ENCODE measurements at regions not wholly inside any gene's neighbourhood (a gene's known extent, or its start where the extent isn't known, plus 50 kb on each side); places are given as distances from the start of the nearest gene placed in this dataset.

DNA sequence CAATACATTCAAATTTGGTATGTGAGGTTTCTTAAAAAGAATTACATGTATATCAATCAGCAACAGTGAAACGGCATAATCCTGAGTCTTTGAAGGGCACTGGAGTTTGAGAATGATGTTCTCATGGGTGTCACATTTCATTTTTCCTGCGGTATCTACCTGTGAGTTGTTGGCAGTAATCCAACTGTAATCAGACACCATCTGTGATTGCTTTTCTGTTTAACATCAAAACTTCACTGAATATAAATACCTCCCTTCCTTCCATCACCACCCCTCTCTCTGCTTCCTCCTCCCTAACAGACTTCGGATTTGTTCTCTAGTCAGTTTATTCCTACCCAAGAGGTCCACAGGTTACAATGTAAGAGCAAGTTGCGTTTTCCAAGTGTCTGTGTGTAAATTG, 275.2 kb upstream of the PCSK5 start:
- DNase-seq (ENCODE audit: low spot score), result no peak

DNA sequence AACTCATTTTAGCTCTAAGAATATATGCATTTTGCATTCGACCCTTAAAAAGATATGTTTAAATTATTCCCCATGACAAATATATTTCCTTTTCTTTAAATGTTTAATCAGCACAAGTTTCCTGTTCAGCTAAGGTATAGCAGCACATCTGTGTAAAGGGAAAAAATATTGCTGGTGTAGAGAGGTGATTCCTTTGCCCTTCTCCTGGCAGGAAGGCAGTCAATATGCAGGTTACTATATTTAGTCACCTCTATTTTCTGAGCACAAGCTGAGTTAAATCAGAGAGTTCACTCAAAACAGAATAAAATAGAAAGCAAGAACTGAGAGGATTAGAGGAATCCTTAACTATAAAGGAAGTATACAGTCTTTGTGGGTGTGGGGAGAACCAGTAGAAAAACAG, 274.4 kb upstream of the PCSK5 start:
- DNase-seq (ENCODE audit: low spot score), result no peak

DNA sequence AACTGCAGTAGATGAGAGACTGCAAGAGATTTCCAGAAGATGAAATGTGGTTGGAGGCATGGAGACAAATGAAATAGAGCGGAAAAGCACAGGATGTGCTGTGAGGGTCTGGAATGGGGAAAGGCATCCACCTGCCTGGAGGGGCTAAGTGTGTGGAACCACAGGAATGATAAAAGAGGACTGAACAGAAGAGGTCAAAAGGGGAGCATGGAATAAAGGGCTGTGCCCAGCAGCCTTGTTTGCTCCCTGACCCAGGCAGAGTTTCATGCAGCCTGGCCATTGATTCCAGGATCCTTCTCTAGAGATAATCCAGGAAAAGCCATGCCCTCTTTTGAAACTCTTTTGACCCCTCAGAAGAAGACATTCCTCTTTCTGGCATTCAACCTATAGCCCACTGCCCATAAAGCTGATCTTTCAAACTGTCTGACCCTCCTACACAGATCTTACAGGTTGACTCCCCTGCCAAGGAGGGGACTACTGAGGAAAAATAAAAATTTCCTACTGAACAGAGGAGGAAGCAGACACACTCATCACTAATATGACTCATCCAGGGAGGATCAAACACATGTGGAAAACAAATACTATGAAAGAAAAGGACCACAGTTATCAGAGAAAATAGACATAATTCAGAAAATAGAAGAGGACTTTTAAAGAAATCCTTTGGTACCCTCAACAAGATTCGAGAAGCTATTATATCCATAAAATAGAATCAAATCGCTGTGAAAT, 273.5 kb upstream of the PCSK5 start:
- no peak for DNase-seq (ENCODE audit: low spot score)

DNA sequence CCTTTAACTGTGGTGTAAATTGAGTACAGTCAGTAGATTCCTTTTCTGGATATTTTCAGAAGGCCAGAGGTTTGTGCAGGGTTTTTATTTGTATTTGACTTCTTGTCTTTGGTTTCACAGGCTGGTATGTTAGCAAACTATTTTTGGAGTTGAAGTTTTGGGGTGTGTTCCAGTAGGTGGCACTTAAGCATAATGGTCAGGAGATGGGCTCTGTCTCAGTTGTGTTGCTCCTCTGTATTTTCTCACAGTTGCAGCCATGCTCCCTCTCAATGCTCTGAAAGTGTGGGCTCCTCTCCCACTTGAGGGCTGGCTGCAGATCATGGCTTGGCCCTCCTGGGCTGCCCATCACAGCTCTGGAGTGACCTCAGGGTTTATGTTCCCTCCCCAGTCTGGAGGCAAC, 267.0 kb upstream of the PCSK5 start:
- no peak for DNase-seq (ENCODE audit: low spot score)

DNA sequence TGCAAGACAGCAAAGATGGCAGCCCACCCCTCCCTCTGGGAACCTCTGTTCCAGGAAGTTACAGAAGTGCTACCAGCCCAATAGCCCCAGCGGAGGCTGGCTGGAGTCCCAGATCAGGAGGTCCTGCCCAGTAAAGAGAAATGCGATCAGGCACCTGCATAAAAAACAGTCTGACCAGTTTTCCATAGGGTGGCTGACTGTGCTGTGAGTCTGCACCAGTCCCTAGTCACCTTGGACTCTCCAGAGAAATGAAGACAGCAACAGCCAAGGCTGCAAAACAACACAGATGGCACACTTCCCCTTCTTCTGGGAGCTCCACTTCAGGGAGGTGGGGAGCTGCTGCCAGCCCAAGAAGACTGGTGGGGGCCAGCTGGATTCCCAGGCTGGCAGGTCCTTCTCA, 265.5 kb upstream of the PCSK5 start:
- no peak for DNase-seq (ENCODE audit: low spot score)

DNA sequence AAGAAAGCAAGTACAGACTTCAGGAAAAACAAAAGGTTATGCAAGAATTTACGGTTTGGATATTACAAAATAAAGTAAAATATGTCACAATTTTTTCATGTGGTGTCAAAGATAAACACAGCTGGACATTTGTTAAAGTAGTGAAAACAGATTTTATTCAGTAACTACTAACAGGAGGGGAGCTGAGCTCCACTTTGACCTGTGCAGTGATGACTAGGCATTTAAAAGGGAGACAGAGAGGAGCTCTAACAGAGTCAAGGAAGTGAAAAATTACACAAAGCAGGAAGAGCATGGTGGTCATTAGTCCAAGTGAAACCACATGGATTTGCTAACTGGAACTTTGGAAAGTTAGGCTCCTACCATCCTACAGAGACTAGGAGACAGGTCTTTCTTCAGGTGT, 263.6 kb upstream of the PCSK5 start:
- DNase-seq (ENCODE audit: low spot score), result no peak

DNA sequence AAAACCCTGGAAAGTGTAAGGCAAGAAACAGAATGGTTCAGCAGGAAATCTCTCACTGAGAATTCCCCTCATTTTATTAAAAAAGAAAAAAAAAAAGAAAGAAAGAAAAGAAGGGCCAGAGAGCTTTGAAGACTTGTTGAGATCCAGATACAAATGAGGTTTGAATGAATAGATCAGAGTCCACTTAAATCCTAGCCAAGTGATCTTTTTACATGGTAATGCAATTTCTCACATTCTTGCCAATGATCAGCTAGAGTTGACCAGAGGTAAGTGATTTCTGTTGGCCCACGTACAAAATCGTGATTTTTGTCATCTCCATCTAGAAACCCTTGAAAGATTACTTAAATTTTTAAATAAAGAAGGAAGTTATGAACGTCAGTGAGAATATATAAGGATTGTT, 261.5 kb upstream of the PCSK5 start:
- no peak for DNase-seq (ENCODE audit: low spot score)

DNA sequence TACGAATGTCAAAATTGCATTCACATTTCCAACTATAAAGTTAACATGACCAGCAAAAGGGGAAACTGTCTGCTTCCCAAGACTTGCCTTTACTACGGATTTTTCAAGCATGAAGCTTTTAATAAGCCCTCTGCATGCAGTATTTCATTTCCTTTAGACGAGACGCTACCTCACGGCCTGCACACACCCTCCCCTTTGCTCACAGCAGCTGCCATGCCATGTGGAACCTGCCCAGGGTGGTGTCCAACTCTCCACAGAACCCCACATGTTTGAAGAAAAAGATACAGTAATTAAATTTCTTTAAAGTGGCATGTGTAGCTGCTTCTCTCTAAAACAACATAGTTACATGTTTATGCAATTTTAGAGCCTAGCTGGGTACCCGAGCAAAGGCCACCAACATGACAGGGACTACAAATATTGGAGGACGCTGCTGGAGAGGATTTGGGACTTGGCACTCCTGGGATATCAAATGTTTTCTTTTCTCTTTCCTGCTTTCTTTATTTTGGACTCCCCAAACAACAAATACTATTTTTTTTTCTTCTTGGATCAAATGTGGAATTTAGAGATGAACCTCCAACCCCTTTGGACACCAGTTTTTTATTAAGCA, 256.9 kb upstream of the PCSK5 start:
- DNase-seq (ENCODE audit: low spot score), result no peak

DNA sequence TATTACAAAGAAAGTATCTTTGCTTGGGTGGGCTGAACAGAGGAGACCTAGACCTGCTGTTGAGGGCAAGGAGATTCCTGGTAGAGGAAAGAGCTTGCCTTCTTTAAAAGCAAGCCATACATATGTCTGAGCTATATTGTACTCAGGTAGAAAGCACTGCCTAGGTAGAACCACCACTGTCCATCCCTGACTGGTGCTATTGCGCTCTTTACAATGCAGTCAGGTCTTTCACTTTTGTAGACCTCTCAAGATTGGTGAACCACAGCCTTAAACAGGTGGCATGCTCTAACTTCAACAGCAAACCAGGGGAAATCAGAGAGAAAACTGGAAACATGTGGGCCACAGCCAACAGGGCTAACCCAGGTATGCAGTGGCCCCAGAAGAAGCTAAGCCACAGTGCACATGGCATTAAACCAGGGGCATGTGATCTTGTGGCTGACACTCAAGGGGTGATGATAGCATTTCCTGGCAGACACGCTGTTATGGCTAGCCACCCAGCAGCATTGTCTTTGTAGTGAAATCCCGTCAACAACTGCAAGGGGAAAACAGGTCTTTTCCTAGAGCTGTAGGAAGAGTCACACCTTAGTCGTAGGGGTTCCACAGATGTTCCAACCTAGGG, 253.9 kb upstream of the PCSK5 start:
- no peak for DNase-seq (ENCODE audit: low spot score)

DNA sequence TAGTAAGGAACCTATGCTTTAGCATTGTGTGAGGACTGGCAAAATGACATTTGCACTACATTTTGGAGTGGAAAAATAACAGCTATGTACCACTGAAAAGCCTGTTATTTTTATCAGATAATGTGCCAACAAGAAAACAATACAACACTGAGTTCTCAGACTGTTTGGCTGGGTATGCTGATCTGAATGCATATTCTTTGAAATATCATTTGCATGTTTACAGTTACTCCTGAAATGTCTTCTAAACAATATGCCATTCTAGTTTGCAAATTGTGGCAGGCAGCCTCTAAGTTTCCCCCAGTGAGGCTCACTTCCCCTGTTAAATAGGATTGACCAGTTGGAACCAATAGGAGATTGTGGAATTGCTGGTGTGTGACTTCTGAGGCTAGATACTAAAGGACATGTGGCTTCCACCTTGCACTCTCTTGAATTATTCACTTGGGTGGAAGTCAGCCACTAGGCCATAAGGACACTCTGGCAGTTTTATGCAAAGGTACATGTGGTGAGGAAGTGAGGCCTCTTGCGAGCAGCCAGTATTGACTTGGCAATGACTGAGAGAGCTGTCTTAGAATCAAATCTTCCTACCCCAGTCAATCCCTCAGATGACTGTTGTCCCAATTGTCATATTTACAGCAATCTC, 250.4 kb upstream of the PCSK5 start:
- no peak for DNase-seq (ENCODE audit: low spot score)

DNA sequence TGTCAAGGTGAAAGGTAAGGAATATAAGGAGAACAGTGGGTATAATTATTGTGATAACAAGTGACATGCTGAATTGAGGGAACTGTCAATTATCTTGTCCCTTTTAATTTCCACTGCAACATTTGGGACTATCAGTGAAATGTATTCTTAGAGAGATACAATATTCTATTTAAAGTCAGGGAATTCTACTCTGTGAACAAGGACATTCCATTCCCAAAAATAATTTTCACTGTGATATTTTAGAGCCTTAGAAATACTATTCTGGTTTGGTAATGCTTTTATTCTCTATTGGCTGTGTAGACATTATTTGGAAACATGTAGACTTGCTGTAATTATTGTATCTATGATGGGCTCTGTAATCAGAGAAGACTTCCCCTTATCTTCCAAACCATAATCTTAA, 248.0 kb upstream of the PCSK5 start:
- DNase-seq (ENCODE audit: low spot score), result no peak

DNA sequence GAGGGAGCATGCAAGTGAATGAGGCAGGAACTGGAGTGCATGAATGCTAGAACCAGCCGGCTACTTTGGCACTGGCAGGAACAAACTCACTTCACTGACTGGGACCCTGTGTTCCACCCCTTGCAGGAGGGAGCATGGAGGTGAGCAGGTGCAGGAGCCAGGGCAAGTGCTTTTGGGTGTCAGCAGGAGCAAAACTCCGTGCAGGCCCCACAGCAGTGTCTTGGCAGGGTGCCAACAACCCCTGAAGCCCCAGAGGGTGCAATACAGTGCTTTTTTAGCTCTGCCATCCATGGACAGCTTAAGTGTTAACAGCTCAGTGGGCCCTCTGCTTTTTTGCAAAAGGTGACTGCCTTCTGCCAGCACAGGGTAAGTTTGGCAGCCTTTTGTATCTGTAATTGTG, 245.8 kb upstream of the PCSK5 start:
- DNase-seq (ENCODE audit: low spot score), result no peak

DNA sequence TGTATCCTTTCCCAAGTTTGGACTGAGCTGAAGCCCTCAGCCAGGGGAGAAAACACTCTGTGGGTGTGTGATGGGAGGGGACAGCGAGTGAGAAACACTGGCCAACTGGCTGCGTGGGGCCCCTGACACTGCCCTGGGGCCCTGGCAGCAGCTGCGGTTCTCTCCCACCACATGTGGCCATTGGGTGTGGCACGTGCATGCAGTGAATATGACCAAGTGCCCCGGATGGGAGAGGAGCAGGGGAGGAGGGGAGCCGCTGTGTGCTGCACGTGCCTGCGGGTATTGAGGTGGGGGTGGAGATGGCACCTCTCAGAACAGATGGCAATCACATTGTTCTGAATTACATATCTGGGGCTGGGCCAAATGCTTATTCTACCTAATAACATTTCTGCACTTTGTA, 242.4 kb upstream of the PCSK5 start:
- no peak for DNase-seq (ENCODE audit: low spot score)

DNA sequence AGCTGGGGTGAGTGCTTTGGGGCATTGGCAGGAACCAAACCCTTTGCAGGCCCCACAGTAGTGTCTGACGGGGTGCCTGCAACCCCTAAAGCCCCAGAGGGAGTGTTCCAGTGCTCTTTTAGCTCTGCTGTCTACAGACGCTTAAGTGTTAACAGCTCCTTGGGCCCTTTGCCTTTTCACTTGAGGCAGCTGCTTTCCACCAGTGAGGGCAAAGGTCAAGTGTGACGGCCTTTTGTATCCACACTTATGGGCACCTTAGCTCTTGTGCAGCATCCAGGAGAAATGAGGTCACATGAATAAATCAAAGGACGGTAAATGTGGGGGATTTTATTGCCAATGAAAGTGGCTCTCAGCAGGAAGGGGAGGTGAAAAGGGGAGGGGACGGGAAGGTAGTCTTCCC, 241.4 kb upstream of the PCSK5 start:
- no peak for DNase-seq (ENCODE audit: low spot score)

DNA sequence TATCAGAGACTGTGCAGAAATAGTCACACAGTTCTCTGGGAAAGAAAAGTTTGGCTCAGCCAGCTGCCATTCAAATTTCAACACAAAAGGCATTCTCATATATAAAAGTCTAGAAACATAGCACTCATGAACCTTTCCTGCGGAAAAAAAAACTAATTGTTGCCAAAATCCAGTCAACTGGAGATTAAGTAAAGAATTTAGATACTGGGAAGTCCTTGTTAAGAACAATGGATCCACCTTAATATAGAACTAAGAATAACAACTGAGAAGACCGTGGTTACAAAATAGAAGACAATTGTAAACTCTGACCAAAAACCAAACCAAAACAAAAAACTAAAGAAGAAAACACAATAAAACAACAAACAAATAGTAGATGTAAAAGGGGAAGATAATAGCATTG, 238.8 kb upstream of the PCSK5 start:
- no peak for DNase-seq (ENCODE audit: low spot score)

DNA sequence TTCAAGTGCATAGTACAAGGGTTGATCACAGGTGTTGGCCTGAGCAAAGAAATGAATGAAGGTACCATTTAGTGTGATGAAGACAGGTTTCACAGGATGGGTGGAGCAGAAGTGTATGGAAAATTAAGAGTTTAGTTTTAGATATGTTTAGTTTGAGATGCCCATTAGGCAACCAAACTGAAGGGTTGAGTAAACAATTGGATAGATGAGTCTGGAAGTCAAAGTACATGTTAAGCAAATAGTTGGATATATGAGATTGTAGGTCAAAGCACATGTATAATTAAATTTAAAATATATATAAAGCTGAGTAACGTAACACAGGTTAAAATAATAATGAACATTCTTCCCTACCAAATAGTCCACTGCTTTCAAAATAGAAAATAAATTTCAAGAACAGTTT, 237.1 kb upstream of the PCSK5 start:
- no peak for DNase-seq (ENCODE audit: low spot score)

DNA sequence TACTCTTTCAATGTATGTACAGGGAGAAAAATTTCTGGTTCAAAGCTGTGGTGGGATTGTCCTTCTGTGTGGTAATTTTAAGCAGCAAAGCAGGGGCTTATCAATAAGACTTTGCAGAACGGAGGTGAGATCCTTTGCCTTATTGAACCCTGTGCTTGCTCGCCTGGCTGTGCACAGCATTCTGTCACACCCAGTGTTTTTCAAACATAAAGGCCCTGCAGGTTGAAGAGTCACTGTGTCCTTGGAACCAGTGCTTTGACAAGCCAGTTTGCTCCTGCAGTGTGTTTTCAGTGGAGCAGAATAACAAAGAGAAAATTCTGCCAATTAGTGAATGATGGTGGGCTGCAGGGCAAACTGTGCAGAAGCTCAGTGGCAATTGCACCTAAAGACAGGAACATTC, 236.7 kb upstream of the PCSK5 start:
- DNase-seq (ENCODE audit: low spot score), result no peak

DNA sequence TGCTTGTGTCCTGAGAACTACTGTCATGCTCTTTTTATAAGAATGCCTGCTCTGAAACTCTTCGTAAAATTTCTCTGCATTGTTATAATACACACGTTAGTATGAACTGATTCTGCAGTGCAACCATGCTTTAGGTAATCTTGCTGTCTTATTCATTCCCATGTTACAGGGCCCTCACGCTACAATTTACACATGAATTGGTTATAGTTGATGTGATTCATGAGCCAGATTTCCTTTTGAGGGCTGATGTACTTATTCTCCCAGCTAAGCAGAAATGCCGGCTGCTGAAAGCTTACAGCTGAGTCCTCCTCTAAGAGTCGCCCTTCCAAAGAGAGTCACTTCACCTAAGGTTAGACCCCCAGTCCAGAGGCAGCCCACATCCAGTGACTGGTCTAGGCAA, 233.5 kb upstream of the PCSK5 start:
- DNase-seq (ENCODE audit: low spot score), result no peak

DNA sequence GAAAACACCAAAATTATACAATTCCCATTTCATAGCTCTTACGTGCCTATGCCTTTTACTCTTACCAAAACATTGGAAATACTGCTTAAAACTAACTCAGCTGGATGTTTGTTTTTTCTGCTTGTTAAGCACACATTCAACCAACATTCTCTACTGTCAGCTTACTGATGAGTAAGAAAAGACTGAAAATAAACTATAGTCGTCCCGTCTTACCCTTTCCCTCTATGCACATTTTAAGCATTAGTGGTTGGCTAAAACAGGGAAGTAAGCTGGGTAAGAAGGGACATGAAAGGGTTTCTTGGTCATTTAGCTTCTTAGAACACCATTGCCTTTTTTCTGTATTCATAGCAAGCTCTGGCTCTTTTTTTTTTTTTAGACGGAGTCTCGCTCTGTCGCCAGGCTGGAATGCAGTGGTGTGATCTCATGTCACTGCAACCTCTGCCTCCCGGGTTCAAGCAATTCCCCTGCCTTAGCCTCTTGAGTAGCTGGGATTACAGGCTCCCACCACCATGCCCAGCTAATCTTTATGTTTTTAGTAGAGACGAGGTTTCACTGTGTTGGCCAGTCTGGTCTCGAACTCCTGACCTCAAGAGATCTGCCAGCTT, 232.1 kb upstream of the PCSK5 start:
- DNase-seq (ENCODE audit: low spot score), result no peak

DNA sequence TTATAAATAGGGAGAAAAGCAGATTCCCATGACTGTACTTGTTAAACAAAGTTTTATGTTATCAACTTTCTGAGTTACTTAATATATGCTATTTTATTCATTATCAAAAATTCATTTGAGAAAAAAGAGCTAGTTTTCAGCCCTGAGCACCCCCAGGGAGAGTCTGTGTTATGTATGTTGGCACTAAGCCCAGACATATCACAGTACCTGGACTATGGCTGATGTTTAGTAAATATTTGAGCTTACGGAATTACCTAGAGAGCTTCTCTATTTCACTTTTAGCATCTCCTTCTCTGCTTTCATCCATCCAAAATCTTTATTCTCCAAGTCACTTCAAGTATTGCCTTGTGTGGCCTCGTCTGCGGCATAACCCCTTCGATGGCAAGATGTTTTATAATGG, 225.9 kb upstream of the PCSK5 start:
- no peak for DNase-seq (ENCODE audit: low spot score)

DNA sequence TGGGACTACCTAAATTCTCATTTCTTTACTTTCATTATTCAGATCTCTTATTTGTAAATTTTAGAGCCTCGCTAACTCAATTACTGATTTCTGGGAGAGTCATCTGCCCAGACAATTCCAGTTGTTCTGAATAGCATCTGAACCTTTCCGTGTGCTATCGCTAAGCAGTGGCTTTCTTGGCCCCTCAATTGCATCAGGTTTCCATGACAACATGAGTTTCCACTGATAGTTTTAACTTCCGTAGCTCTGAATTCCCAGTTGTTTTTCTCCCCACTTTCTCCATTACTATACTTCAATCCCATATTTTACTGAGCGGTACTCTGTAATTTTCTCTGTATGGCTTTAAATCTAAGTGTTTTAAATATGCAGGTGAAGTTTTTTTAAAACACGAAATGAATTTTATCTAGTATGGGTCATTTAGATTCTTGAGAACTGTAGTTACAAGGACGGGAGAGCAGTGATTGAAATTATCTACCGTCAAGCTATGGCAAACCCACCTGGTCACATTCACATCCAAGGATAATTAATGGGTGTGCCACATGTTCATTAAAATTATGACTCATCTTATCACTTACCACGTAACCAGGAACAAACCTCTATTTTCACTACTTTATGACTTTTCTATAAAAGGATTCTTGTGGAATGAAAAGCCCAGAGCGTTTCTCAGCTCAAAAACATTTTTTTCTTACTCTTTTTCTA, 223.5 kb upstream of the PCSK5 start:
- no peak for DNase-seq (ENCODE audit: low spot score)

DNA sequence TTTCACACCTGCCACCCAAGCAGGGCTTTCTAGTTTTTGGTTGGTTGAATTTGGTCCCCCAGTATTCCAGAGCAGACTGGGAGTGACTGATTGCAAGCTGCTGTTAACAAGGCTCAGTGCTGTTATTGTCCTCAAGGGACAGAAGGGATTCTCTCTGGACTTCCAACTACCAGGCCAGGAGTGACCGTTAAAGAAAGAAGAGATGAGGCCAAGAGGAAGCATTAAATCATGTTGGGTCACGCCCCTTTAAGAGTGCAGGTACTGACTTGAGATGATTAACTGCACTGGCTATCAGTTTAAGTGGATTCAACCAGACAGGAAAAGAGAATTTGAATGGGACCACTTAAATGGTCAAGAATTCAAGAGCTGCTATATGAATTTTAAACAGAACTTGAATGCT, 220.8 kb upstream of the PCSK5 start:
- DNase-seq (ENCODE audit: low spot score), result no peak

All from CD4-positive, alpha-beta T cell treated with Interleukin-2 at 100 ng/mL for 4 hours (primary cell).